NAMALWA (cell line): ENCODE measurements at regions not wholly inside any gene's neighbourhood (a gene's known extent, or its start where the extent isn't known, plus 50 kb on each side); places are given as distances from the start of the nearest gene placed in this dataset.
"Not testable (repeated sequence)": the region's sequence is repeated elsewhere in the genome, so short reads cannot be mapped to it uniquely, and the experiment has no call there.

Experiments
- DNase-seq: peaks from one replicate; pipeline ENCODE4 v3.0.0-alpha.2; 2015; ENCODE audit warnings: low spot score

DNA sequence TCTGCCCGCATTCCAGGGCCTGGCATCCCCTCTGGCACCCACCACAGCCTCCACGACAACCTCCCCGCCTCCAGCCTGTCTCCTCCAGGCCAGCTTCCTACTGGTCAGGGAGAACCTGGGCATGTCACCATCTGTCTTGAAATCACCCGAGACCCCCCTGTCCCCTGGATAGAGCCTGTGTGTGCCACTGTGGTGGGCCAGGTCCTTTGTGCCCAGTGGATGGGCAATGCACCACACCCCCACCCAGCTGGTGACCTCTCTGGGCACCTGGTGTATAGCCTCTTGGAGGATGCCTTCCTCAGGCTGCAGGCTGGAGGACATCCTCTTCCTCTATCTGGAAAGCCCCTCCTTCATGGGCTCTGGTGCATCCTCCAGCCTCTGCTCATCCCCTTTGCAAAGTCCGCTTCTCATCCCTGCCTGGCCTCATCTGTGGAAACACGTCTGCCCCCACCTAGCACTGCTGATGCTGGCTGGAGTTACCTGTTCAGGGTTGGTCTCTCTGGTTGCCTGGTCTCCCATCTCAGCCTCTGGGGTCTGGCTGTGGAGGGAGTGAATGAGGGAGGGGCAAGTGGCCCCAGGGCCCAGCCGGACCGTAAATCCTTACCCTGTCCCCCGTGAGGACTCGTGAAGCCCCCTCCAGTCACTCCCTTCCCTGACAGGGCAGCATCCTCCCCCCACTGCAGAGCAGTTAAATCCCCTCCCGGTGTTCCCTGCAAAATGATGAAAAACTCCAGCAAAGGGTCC is 589.6 kb downstream of the TBC1D22A start:
- DNase-seq = no peak

DNA sequence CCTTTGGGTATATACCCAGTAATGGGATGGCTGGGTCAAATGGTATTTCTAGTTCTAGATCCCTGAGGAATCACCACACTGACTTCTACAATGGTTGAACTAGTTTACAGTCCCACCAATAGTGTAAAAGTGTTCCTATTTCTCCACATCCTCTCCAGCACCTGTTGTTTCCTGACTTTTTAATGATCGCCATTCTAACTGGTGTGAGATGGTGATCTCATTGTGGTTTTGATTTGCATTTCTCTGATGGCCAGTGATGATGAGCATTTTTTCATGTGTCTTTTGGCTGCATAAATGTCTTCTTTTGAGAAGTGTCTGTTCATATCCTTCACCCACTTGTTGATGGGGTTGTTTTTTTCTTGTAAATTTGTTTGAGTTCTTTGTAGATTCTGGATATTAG is 583.8 kb downstream of the TBC1D22A start:
- not testable (repeated sequence) for DNase-seq

DNA sequence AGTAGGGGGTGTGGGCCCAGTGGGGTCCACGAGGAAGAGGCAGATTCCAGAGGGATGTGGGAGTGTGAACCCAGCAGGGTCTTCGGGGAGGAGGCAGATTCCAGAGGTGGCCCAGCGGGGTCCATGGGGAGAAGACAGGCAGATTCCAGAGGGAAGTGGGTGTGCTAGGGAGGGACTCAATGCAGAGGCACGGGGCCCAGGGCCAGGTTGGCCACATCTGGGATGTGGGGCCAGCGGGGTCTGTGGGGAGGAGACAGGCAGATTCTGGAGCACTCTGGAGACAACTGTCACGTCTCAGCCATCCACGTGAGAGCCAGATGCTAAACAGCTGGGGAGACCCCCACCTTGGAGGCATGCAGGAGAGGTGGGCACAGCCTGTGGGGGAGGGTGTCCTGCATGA is 582.6 kb downstream of the TBC1D22A start:
- DNase-seq = no peak

DNA sequence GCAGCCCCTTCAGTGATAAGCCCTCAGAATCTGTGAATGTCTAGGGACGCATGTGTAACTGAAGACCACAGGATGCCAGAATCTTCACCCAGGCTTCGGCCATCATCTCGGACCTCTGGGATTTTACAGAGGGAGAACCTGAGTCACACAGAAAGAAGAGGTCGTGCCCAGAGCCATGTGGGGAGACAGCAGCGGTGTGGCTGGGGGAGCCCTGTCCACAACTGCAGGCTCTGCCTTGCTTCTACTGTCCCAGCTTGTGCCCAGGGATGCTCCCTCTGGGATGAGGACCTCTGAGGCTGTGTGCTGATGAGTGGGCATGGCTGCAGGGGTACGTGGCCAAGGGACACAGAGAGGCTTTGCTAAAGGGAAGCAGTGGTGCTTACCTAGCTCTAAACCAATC is 582.0 kb downstream of the TBC1D22A start:
- no peak for DNase-seq

DNA sequence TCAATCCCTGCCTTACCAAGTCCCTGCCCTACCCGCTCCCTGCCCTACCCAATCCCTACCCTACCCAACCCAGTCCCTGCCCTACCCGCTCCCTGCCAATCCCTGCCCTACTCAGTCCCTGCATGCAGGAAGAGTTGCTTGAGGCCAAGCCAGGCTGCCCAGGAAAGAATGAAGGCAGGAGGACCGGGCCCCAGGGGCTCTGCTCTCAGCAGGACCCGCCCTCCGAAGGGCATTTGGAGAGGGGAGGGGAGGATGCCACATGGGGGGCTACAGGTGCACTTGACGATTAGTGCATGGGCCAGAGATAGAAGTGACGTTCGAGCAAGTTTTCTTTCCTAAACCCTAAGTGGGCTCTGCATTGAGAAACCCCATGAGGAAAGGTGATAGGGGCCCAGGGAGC is 581.2 kb downstream of the TBC1D22A start:
- DNase-seq = no peak

DNA sequence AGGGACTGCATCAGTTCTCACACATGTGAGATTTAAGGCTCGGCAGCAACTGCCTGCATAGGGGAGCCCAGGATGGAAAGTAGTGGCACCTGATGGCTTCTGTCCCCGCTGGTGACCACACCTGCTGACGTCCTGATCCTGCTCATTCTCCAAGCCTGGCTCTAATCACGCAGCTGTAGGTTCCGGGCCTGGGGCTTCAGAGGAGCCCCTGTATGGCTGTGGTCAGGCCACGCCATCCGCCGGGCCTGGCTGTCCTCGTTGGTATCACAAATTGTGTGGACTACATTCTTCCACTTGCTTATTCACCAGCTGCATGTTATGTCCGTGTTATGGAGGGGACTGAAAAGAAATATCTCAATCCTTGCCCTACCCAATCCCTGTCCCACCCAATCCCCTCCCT is 580.0 kb downstream of the TBC1D22A start:
- DNase-seq = no peak

DNA sequence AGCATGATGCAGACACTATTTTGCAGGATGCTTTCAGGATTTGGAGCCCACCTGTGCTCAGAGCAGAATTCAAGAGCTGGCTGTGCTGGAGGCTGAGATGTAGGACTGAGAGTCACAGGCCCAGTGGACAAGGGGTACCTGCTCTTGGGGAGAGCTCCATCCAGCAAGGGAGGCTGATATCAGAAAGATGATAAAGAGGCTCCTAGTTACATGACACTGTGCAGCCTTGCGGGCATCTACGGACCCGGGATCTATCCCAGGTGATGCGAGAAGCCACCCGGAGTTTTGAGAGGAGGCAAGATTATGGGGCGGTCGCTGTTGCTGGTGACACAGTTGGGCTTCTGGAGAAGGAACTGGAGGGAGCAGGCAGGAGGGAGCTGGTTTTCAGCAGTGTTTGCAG is 579.0 kb downstream of the TBC1D22A start:
- DNase-seq = no peak

DNA sequence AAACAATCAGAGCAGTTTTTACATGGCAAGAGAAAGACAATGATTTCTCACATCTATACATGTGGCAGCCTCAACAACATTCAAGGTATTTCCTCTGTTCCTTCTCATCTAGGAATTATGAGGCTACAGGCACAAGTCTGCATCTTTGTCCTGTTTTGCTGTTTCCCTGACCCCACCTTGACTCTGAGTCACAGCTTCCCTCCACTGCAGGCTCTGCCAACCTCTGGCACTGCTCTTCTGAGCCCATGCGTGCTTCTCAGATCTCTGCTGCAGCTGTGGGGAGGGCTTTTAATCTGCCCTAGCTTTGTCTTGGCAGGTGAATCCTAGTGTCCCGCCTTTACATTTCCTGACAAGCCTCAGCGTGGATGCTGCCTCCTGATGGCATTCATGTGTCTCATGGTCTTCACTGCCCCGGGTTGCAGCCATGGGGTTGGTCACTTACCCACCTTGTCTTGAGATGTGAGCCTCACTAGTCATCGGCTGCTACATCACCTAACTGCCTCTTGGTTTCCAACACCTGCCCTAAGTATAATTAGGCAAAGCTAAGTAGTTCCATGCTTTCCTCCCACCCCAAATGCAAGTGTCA is 578.5 kb downstream of the TBC1D22A start:
- DNase-seq = no peak

DNA sequence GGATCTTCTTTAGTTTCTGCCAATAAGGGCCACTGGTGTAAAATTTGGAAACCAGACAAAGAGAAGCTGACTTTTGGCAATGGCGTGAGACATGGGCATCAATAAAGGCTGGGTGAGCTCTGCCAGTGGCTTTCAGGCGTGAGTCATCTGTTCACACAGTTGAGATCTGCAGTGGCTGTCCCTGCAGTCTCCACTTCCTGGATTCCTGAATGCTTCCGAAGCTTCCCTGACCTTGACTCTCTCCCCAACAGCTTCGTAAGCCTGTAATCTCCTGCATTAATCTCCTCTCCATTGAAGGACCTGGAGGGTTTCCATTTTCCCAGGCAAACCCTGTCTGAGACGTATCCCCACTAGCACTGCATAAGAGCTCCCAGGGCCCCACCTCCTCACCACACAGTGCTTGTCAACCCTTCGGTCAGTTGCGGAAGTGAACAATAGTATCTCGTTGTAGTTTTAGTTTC is 574.7 kb downstream of the TBC1D22A start:
- no peak for DNase-seq

DNA sequence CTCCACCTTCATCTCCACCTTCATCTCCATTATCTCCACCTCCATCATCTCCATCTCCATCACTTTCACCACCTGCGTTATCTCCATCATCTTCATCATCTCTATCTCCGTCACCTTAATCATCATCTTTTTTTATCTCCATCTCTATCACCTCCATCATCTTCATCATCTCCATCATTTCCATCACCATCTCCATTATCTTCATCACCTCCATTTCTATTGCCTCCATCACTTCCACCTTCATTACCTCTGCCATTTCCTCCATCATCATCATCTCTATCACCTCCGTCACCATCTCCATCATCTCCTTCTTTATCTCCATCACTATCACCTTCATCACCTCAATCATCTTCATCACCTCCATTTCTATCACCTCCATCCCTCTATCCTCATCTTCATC is 573.5 kb downstream of the TBC1D22A start:
- no peak for DNase-seq

DNA sequence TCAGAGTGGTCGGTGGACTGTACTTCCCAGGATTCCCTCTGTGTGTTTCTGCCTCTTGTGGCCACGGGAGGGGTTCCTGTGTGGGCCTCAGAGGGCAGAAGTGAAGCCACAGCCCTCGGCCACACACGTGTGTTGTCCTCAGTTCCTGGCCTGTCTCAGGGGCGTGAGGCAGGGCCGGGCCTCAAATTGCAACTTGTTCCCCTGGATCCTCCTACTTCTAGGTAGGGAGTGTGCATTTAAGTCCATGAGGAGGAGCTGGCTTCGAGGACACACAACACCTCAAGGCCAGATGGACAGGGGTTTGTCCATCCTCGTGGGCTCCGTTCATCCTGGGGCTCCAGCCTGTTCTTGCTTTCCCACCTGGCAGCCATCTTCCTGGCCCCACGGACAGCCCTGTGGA is 573.0 kb downstream of the TBC1D22A start:
- no peak for DNase-seq

DNA sequence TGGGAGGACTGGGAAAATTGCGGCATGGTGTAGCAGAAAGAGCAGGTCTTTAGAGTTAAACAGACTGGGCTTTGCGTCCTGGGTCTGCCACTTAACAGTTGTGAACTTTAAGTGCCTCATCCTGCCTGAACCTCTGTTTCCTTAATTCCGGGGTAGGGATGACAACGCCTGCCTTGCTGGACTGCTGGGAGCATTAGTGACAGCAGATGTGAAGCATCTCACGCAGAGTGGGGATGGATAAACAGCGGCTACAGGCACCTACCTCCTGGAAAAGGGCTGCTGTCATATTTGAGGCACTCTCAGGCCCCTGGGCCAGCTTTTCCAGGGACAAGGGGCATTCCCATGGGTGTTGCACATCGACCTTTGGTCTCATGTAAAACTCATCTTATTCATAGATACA is 572.2 kb downstream of the TBC1D22A start:
- DNase-seq = no peak

DNA sequence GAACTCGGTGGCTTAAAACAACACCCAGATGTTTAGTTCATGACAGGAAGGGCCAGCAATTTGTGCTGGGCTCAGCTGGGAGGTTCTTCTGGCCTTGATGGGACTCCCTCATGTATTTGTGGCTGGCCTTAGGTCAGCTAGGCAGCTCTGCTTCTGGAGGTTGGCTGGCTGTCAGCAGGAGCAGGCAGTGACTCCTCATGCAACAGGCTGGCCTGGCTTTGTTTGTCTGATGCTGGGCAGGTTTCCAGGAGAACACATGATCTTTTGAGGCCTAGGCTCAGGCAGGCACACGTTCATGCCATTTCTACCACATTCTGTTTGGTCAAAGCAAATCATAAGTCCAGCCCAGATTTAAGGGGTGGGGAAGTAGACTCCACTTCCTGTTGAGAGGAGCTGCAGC is 571.2 kb downstream of the TBC1D22A start:
- no peak for DNase-seq

DNA sequence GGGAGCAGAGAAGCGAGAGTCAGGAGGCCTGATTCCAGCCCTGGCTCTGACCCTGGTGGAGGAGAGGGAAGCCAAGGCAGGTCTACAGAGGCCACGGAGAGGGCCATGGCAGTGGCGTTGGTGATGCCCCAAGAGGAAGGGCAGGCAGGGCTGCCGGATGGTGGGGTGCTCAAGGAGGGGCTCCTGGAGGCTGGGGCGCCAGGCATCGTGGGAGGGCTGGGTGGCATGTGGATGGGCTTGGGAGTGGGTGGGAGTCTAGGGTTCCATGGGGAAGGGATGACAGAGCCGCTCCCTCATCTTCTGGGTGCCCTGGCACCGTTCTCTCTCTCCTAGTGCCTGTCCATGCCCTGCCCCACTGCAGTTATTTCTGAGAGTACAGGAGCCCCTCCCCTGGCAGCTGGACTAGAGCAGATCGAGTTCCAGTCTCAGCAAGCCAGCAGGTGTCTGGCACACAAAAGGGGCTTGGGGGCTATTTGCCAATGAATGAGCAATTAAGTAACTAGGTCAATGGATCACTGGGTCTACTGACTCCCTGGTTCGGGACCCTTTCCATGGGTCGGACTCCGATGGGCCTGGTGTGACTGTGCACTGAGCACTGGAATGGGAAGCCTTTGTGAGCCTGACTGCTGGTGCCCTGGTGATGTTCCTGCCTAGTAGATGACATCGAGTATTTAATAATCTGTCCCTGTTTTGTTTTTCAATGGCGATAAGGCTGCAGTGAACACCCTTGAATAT is 570.0 kb downstream of the TBC1D22A start:
- DNase-seq = no peak

DNA sequence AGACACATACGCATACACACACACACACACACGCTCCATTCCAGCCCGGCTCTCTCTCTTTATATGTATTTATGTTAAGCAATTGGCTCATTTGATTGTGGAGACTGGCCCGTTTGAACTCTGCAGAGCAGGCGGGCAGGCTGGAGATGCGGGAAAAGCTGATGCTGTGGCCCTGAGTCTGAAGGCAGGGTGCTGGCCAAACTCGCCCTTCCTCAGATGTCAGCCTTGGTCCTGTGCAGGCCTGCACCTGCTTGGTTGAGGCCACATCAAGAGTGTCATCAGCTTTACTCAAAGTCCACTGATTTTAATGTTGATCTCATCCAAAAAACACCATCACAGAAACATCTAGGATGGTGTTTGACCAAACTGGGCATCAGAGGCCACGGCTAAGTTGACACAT is 569.3 kb downstream of the TBC1D22A start:
- no peak for DNase-seq

DNA sequence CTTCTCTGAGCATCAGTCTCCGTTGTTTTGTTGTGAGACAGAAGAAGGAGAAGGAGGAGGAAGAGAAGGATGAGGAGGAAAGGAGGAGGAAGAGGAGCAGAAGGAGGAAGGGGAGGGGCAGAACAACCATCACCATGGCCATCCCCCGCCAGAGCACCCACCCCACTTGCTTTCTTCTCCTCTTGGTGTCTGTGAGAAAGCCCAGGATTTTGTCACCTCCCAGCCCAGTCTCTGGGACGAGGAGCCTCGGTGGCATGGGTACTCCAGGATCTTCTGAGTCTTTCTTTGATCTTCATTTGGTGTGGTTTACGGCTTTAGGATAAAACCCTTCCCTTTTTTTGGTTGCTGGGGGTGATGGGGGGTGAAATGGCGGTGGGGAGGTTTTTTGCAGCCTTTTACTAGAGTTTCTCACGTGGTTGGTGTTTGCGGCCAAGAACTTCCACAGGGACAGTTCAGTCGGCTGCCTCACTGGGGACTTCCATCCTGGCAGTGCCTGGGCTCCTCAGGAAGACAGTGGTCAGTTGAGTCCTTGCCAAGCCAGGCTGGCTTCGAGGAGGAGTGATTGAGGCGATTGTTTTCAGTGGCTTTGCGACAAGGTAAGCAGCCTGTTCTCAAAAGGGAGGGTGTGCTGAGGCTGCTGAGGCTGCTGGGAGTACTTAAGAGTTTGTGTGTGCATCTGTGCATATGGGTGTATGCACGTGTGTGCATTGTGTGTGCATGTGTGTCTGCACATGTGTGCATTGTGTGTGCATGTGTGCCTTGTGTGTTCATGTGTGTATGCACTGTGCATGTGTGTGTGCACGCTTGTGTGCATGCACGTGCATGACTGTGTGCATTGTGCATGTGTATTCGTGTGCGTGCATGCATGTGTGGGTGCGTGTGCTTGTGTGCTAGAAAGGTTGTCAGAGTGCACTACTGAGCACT is 567.5 kb downstream of the TBC1D22A start:
- DNase-seq = no peak

DNA sequence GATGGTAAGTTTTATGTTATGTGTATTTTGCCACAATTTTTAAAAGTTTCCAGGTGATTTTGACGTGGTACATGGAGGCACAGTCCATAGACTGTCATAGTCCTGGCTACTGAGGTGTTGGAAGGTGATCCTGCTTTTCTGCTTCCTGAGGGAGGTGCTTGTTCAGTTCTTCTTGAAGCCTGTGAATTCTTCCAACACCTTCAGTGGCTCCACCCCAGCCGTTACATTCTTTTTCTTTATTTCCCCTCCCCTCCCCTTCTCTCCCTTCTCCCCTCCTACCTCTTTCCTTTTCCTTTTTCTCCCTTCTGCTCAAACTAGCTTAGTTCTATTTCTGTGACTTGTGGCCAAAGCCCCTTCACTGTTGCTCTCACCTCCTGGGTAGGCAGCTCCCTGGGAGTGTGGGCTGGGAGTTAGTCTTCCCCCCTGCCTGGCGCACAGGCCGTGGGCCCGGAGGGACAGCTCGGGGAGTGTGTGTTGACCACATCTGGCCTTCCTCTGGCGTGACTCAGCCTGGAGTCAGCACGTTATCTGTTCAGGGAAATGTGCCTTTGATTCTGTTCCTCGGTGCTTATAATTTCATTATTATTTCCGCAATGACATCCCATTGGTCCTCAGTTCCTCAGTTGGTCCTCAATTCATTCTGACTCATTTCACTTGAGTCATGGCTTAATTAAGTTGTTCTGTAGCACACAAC is 566.2 kb downstream of the TBC1D22A start:
- DNase-seq = no peak

DNA sequence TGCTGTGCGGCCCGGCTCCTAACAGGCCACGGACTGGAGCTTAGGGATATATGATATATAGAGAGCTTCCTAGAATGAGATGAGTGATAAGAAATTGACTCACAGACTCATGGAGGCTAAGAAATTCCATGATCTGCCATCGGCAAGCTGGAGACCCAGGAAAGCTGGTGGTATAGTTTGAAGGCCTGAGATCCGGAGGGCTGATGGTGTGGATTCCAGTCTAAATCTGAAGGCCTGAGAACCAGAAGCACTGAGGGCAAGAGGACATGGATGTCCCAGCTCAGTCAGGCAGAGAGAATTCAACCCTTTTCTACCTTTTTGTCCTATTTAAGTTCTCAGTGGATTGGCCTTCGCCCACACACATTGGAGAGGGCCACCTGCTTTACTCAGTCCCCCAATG is 564.8 kb downstream of the TBC1D22A start:
- DNase-seq = no peak

DNA sequence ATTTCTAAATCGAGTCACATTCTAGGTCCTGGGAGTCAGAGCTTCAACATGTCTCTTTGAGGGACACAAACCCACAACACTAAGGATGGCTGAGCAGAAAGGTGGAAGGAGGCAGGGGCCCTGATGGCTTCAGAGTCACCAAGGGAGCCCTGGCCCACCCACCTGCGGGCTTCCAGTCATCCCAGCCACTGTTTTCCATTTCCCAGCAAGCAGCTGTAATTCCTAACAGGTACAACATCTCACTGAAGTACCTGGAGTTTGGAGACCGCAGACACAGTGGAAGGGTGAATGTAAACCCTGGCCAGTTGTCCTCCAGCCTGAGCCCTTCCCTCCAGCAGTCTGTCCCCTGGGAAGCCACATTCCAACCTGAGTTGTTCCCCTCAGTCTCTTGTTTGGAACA is 562.8 kb downstream of the TBC1D22A start:
- no peak for DNase-seq

DNA sequence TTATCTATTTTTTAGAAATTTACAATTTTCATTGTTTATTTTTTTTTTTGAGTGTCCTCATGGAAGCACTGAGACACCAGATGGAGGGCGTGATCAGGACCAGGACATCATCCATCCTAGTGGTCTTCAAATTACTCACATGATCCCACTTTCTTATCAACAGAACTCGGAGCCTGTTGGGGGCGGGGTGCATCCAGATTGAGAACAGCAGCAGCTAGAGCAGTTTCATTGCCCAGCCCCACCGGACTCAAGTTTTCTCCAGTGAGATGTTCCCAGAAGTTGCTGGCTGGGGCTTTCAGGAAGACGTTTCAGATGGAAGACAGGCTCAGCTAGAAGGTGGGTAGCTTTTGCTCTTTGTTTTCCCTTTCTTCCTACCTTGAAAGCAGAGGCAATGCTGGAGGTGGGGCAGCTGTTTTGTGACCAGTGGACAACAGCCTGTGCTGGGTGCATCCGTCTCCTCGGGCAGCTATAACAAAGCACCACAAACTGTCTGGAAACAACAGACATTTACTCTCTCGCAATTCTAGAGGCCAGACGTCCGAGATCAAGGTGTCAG is 562.1 kb downstream of the TBC1D22A start:
- DNase-seq = no peak

DNA sequence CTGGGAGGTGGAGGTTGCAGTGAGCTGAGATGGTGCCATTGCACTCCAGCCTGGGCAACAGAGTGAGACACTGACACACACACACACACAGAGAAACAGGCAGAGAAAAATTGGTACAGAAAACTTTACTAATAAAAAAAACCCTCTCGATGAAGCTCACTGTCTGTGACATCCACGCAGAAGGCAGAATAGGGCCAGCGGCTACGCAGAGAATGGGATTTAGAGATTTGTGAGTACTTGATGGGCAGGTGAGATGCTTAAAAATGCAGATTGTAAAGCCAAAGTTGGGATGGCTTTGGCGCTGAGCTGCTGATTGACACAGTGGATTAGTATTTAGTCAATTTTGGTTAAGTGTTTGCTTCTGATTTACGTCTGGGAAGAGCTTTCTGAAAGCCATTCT is 561.1 kb downstream of the TBC1D22A start:
- DNase-seq = no peak
